Retinal pigment epithelial cell (primary cell): ENCODE measurements at regions not wholly inside any gene's neighbourhood (a gene's known extent, or its start where the extent isn't known, plus 50 kb on each side); places are given as distances from the start of the nearest gene placed in this dataset.

Experiments used
- DNase-seq: peaks from one replicate; pipeline ENCODE4 v3.0.0-alpha.2; 2010; ENCODE audit warnings: low read depth
- H3K4me3 ChIP-seq: 2 replicates; pipeline ENCODE4 v1.5.1; 2011; ENCODE audit warnings: mild to moderate bottlenecking, low read length, control low read depth, moderate library complexity
- CTCF ChIP-seq: conservative IDR thresholded peaks from 2 replicates; pipeline ENCODE4 v1.5.1; 2011; ENCODE audit warnings: low read depth, low read length, control low read depth, inconsistent platforms

GRCh38 chr6:97816526-97816925 lies 533.5 kb upstream of the MMS22L start:
- DNase-seq, result no peak
- no peak overlapping the region for H3K4me3 ChIP-seq
- no peak for TF ChIP-seq CTCF

GRCh38 chr6:97819710-97820109 lies 536.7 kb upstream of the MMS22L start:
- DNase-seq, result no peak
- TF ChIP-seq CTCF, result no peak
- no peak overlapping the region for H3K4me3 ChIP-seq

GRCh38 chr6:97820400-97820799 lies 537.4 kb upstream of the MMS22L start:
- TF ChIP-seq CTCF, result no peak
- no peak overlapping the region for H3K4me3 ChIP-seq
- DNase-seq, result no peak

GRCh38 chr6:97822632-97823031 lies 539.6 kb upstream of the MMS22L start:
- DNase-seq, result no peak
- no peak for TF ChIP-seq CTCF
- no peak overlapping the region for H3K4me3 ChIP-seq

GRCh38 chr6:97841763-97842162 lies 558.7 kb upstream of the MMS22L start:
- DNase-seq, result no peak
- no peak overlapping the region for H3K4me3 ChIP-seq
- TF ChIP-seq CTCF, result no peak

GRCh38 chr6:97842521-97842920 lies 559.5 kb upstream of the MMS22L start:
- no peak for TF ChIP-seq CTCF
- H3K4me3 ChIP-seq, result no peak overlapping the region
- DNase-seq, result no peak

GRCh38 chr6:97849390-97849789 lies 566.4 kb upstream of the MMS22L start:
- H3K4me3 ChIP-seq, result no peak overlapping the region
- DNase-seq, result no peak
- TF ChIP-seq CTCF, result no peak
